GM03348 (cell line): ENCODE measurements at regions not wholly inside any gene's neighbourhood (a gene's known extent, or its start where the extent isn't known, plus 50 kb on each side); places are given as distances from the start of the nearest gene placed in this dataset.

Experiments used
- DNase-seq: peaks from one replicate; pipeline ENCODE4 v3.0.0; 2012; ENCODE audit warnings: low spot score

- no peak for DNase-seq
Observed at GRCh38 chr15:38046257-38047051, 112.0 kb downstream of the TMCO5A start.

DNA sequence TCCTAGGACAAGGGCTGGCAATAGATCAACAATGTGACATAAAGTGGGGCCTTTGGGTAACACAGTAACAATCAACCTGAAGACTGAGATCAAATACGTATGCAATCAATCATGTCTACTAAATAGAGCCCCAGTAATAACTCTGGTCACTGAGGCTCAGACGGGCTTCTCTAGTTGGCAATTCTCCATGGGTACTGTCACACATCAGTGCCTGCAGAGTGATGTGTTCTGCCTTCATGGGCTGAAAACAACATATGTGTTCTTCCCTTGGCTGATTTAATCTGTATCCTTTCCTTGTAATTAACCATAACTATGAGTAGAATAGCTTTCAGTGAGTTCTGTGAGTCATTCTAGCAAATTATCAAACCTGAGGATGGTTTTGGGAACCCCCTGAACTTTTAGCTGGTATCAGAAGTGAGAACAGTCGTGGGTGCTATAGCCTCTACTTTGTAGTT lies 113.6 kb downstream of the TMCO5A start:
- DNase-seq = no peak

DNA sequence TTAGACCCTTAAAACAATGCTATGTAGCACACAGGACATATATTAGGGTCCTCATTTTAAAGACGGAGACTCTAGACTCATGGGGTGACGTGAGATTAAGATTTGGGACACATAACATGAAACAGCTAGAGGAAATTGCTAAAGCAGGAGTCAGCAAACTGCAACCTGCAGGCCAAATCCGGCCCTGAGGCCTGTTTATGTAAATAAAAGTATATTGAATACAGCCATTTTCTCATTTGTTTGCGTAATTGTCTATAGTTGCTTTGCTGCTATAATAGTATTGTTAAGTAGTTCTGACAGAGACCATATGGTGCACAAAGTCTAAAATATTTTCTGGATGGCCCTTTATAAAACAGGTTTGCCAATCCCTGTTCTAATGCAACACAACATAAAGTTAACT lies 115.5 kb downstream of the TMCO5A start:
- DNase-seq = no peak

DNA sequence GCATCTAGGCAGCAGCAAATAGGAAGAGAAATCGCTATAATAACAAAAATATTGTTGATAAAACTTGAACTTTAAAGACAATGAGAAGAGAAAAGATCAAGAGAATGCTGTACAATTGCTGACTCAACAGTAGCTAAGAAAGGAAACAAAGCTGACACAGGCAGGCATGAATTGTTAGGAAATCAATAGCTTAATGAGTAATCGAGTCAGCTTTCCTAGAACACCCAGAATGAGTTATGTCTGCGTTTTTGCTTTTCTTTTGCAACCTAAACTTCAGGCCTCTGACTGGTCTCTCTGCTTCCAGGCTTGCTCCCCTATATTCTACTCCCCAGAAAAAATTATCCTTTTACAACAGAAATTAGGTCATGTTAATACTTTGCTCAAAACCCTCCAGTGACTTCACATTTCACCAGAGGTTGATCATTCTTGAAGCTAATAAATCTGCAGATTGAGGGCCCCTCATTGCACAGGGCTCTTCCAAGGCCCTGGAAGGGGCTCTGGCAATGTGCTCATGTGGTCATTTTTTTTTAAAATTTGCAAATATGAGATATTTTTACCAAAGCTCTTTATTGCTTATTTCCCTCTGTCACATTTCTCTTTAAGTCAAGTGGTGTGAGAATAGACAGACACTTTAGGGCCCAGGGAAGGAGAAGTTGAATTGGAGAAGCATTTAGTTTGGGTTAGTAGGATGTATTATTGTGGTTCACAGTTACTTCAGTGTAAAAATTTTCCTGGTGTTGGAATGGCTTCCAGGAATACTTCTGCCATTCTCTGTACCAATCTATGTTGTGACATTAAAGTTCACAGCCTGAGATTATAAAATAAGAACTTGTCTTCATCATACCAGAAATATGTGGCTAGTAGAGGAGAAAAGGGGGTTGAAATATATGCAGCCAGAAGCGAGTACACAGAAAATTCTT lies 116.3 kb downstream of the TMCO5A start:
- peak; percentile 62 for DNase-seq

- DNase-seq = no peak
Observed at GRCh38 chr15:38053205-38053604, 118.8 kb downstream of the TMCO5A start.

GRCh38 chr15:38053776-38054175 lies 119.3 kb downstream of the TMCO5A start:
- no peak for DNase-seq

GRCh38 chr15:38054488-38054887 lies 120.0 kb downstream of the TMCO5A start:
- DNase-seq = peak; percentile 50

DNA sequence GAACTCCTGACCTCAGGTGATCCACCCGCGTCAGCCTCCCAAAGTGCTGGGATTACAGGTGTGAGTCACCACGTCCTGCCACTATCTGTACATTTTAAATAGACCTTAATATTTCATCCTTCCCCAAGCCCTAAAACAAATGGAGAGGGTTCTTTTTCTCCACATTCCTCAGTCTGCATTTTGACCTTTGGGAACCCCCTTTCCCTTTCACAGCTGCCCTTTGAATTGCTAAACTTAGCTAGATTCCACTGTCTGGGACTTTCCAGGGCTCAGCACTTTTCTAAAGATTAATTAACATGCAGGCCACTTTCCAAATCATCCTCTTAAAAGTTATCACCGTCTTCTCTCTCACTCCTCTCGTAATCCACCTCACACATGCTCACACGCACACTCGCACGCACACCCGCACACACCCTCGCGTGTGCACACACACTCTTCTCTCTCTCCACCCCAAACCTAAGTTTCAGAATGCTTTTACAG lies 124.2 kb downstream of the TMCO5A start:
- no peak for DNase-seq

GRCh38 chr15:38059665-38060064 lies 125.2 kb downstream of the TMCO5A start:
- DNase-seq = no peak

DNA sequence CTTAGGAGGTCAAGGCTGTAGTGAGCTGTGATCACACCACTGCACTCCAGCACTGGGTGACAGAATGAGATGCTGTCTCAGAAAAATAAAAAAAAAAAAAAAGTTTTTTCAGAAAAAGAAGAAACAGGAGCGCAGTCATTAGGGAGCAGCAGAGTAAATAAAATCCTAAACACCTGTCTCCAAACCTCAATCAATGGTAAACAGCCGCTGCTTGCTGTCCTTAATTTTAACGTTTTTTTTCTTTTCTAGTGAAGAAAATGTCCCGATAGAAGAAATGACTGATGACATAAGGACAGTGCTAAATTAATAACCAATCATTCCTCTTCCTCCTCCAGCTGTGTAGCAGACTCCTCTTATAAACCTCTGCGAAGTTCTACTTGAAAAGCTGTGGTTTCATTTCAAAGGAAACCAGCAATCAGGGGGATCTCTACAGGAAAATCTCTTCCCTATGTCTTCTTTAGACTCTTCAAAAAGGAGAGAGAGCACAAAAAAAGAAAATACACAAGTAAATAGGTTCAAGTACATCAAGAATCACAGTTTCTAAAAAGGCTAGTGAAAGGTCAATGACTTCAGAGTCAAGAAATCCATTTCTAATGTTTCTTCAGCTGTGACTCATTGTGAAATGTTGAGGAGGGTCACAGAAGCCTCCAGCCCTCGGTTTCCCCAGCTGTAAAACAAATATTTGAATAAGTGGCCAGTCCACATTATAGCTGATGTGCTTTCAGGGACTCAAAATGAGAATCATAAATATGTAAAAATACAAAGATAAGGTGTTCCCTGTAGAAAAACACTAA lies 127.6 kb downstream of the TMCO5A start:
- DNase-seq = no peak

DNA sequence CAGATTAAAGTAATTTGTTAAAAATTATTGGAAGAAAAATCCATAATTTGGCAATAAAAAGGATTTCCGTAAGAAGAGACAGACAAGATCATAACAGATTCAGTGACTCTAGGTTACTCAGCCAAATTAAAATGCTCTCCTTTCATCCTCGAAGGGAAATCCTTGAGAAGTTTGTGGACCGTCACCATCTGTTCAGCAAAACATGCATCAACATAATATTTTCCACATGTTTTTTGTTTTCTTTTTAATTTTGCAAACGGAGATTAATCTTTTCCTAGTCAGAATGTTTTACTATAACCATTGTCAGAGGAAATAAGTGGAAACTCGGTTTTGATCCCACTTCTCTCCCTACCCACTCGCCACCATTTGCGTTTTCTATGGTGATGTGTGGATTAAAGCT lies 128.3 kb downstream of the TMCO5A start:
- peak; percentile 29 for DNase-seq

DNA sequence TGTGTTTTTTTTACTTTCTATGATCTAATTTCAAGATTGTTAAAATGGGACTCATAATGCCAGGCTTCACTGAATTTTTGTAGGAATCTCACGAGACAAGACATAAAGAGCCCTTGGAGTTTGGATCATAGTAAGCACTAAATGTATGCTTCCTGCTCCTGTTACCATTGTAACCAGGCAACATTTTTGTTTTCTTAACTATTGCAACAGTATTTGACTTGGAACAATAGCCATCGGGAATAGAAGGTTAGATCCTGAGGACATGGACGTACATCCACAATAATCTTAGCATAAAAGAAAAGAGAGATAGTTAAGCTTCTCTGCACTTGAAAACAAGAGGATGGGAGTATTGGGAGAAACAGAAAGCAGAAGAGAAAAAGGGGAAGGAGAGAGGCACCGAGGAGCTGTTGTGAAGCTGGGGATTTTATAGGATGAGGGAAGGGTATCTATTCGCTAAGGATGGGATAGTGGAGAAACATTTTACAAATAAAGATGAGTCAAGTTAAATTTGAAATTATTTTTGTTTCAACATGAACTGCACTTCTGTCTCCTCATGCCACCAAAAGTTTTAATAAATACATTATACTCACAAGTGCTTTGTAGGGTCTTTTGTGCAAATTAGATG lies 131.4 kb downstream of the TMCO5A start:
- DNase-seq = no peak

DNA sequence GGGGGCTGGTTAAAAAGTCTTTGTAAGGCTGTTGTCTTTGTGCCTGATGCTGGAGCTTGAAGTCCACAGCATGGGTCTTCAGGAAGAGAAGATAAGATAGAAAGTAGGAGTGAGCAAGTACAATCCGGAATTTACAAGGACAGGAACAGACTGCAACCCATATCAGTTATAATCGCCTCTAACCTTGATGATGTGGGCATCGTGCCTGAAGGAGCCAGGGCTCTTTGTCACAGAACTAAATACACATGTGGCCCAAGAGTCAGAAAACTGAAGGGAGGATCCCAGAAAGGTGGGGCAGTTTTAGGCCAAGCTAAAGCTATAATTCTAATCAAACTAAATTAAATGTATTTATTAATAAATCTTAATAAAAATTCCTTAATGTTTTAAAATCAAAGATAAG lies 132.2 kb downstream of the TMCO5A start:
- DNase-seq = no peak

DNA sequence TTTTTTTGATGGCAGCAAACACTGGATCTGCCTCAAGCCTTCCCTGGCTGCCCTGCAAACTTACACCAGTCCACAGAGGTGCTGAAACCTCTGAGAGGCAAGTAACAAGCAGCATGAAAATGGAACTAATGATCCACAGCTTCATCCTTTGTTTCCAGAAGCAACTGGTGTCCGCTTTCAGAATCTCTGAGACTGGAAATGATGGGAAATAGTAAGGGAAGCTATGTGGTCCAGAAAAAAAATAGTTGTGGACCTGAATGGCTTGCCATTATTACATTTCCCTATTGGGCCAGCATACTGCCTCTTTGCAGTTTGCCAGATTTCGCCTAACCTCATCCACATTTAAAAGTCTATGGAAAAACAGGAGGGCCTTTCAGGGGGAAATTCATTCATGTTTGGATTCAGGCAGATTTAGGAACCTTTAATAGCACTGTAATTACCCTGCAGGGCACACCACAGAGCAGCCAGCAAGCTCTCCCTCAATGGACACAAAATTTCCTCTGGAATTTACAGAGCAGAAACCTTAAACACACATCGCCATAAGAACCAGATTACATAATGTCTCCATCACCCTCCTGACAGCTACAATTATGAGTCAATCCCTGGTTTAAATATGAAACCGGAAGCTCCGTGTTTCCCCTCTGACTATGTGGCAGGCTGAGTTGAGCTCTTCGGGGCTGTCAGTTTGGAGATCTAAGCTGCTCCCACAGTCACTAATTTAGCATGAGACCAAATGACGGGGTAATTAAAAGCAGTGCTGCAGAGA lies 134.4 kb downstream of the TMCO5A start:
- DNase-seq = peak; percentile 69

- DNase-seq = peak; percentile 67
Observed at GRCh38 chr15:38069511-38070011, 135.1 kb downstream of the TMCO5A start.

- DNase-seq = no peak
Observed at GRCh38 chr15:38070778-38071177, 136.3 kb downstream of the TMCO5A start.

- no peak for DNase-seq
Observed at GRCh38 chr15:38071211-38071972, 137.0 kb downstream of the TMCO5A start.

DNA sequence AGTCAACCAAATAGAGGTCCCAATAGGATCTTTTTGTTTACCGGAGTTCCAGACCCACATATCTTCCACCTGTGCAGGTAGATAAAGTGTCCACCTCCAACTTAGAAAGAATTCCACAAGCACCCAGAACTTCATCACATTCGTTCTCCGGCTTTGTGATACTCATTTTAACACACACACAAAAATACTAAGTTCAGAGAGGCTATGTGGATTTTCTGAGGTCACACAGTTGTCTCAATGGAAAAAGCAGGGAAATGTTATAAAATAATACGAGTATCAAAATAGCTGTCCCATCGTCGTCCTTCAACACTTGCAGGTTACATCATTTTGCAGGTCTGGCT lies 137.5 kb downstream of the TMCO5A start:
- DNase-seq = no peak

DNA sequence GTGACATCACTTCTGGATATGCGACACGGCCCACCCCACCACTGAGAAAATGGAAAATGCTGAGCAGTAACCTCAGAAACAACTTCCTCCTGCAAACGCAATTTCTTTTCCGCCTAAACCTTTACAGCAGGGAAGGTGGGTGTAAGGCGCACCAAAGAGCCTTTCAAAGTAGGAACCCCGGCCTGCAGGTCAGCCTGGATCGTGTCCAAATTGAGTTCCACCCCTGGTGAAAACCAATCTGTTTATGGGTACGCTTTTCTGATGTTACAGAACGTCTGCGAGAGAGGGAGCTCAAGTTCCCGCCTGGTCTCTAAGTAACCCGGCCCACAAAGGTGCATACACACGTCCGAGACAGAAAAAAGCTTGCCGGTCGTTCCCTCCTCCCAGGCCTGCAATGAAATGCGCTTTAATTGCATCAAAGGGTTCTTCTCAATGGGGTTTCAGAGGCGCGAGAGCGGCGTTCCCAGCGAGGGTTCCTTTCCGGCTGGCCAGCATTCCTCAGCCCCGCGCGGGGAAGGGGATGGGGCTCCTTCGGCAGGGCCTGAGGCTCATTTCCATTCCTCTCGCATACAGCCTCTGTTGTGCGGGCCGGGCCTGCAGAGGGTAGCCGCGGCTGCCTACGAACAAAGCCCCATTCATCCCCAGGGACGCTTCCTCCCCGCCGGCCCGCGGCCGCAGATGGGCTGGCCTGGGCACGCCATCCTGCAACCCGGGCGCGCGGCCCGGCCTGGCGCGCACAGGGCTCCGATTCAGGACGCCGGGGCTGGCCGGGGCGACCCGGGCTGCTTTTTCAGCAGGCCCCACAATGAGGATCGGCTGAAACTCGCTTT lies 138.1 kb downstream of the TMCO5A start:
- DNase-seq = peak; percentile 89
